ENCODE measurements at regions not wholly inside any gene's neighbourhood (a gene's known extent, or its start where the extent isn't known, plus 50 kb on each side); places are given as distances from the start of the nearest gene placed in this dataset.
"Not testable (repeated sequence)": the region's sequence is repeated elsewhere in the genome, so short reads cannot be mapped to it uniquely, and the experiment has no call there.

- H3K4me3 Mint-ChIP-seq: no peak overlapping the region
- peaks cover 30 to 54% of the 10 kb centered on the region in 2 donors for H3K27me3 Mint-ChIP-seq (ENCODE audit: low read depth in 2 of 2)
- H3K36me3 Mint-ChIP-seq: no peaks in the 10 kb centered on the region
- no peak overlapping the region for H3K4me3 ChIP-seq (ENCODE audit: low read length)
- peaks cover 11 to 17% of the 10 kb centered on the region in 2 donors for H3K4me1 Mint-ChIP-seq
- no peak for TF ChIP-seq CTCF (IDR thresholded peaks at IDR 0.05)
- H3K9me3 ChIP-seq (ENCODE audit: control insufficient read depth, insufficient read depth, low read length): no peaks in the 10 kb centered on the region
- intact Hi-C loops (cut with micrococcal nuclease): no loop called here
- no peaks in the 10 kb centered on the region for H3K36me3 ChIP-seq (ENCODE audit: control insufficient read depth, insufficient read depth, low read length)
- WGBS (ENCODE audit: insufficient coverage): 42% methylated on average over 2 of the region's 2 CpGs
- ATAC-seq (no peak), DNase-seq (no peak)
- no peak overlapping the region for H3K27ac ChIP-seq (ENCODE audit: low read length)
- no peak overlapping the region for H3K27ac Mint-ChIP-seq
- peaks cover 19% of the 10 kb centered on the region for H3K27me3 ChIP-seq (ENCODE audit: control insufficient read depth, insufficient read depth, low read length)
- H3K9me3 Mint-ChIP-seq: no peaks in the 10 kb centered on the region
- H3K4me1 ChIP-seq (ENCODE audit: control insufficient read depth, insufficient read depth, low read length): peaks cover 16% of the 10 kb centered on the region
Measured at GRCh38 chr17:21508211-21508610, 132.1 kb downstream of the KCNJ12 start.

- H3K36me3 Mint-ChIP-seq; DNase-seq; H3K27ac Mint-ChIP-seq; intact Hi-C loops (cut with micrococcal nuclease); ATAC-seq; H3K9me3 Mint-ChIP-seq; H3K4me3 ChIP-seq (ENCODE audit: low read length); H3K9me3 ChIP-seq (ENCODE audit: control insufficient read depth, insufficient read depth, low read length); H3K36me3 ChIP-seq (ENCODE audit: control insufficient read depth, insufficient read depth, low read length); H3K27ac ChIP-seq (ENCODE audit: low read length); H3K4me3 Mint-ChIP-seq: not testable (repeated sequence)
- peaks cover 11 to 17% of the 10 kb centered on the region in 2 donors for H3K4me1 Mint-ChIP-seq
- peaks cover 16% of the 10 kb centered on the region for H3K4me1 ChIP-seq (ENCODE audit: control insufficient read depth, insufficient read depth, low read length)
- WGBS (ENCODE audit: insufficient coverage): 92% methylated on average over 1 of the region's 1 CpG
- peaks cover 23% of the 10 kb centered on the region for H3K27me3 ChIP-seq (ENCODE audit: control insufficient read depth, insufficient read depth, low read length)
- peaks cover 33 to 57% of the 10 kb centered on the region in 2 donors for H3K27me3 Mint-ChIP-seq (ENCODE audit: low read depth in 2 of 2)
Measured at GRCh38 chr17:21509356-21509755, 133.2 kb downstream of the KCNJ12 start.

GRCh38 chr17:21510686-21511362, 134.7 kb downstream of the KCNJ12 start:
- Mint-ChIP-seq H3K9me3 (no peaks in the 10 kb centered on the region), H3K36me3 (no peaks in the 10 kb centered on the region), H3K27me3 (ENCODE audit: low read depth in 2 of 2) (peaks cover 31 to 52% of the 10 kb centered on the region in 2 donors), H3K4me3 (peak overlapping the region; percentile 82), H3K4me1 (peaks cover 11 to 17% of the 10 kb centered on the region in 2 donors), H3K27ac (peak overlapping the region in 1 of 2 donors; percentile 44)
- peak overlapping the region; percentile 42 for H3K4me3 ChIP-seq (ENCODE audit: low read length)
- peaks cover 16% of the 10 kb centered on the region for H3K4me1 ChIP-seq (ENCODE audit: control insufficient read depth, insufficient read depth, low read length)
- 41% methylated on average over 13 of the region's 14 CpGs for WGBS (ENCODE audit: insufficient coverage)
- no peaks in the 10 kb centered on the region for H3K9me3 ChIP-seq (ENCODE audit: control insufficient read depth, insufficient read depth, low read length)
- no peak overlapping the region for H3K27ac ChIP-seq (ENCODE audit: low read length)
- intact Hi-C loops (cut with micrococcal nuclease): loop anchor here (1.0 to 10.0 kb wide), 5 partner anchors 54 to 392 kb away; partner anchors contain the start of gene TMEM11
- H3K36me3 ChIP-seq (ENCODE audit: control insufficient read depth, insufficient read depth, low read length): no peaks in the 10 kb centered on the region
- no peak for TF ChIP-seq CTCF (IDR thresholded peaks at IDR 0.05)
- peak in 1 of 2 donors; percentile 24 for DNase-seq
- H3K27me3 ChIP-seq (ENCODE audit: control insufficient read depth, insufficient read depth, low read length): peaks cover 23% of the 10 kb centered on the region
- no peak for ATAC-seq

GRCh38 chr17:21511363-21512195, 135.4 kb downstream of the KCNJ12 start:
- WGBS (ENCODE audit: insufficient coverage): 10% methylated on average over 78 of the region's 78 CpGs
- H3K27ac Mint-ChIP-seq: peak overlapping the region in 1 of 2 donors; percentile 44
- peaks cover 16% of the 10 kb centered on the region for H3K4me1 ChIP-seq (ENCODE audit: control insufficient read depth, insufficient read depth, low read length)
- H3K4me3 ChIP-seq (ENCODE audit: low read length): peak overlapping the region; percentile 42
- peak; percentile 80 for TF ChIP-seq CTCF (IDR thresholded peaks at IDR 0.05)
- H3K36me3 ChIP-seq (ENCODE audit: control insufficient read depth, insufficient read depth, low read length): no peaks in the 10 kb centered on the region
- peaks cover 23% of the 10 kb centered on the region for H3K27me3 ChIP-seq (ENCODE audit: control insufficient read depth, insufficient read depth, low read length)
- peaks cover 31 to 52% of the 10 kb centered on the region in 2 donors for H3K27me3 Mint-ChIP-seq (ENCODE audit: low read depth in 2 of 2)
- peaks cover 11 to 17% of the 10 kb centered on the region in 2 donors for H3K4me1 Mint-ChIP-seq
- peak; percentile 79 to 81 (median 80) for ATAC-seq
- H3K9me3 Mint-ChIP-seq: no peaks in the 10 kb centered on the region
- H3K27ac ChIP-seq (ENCODE audit: low read length): no peak overlapping the region
- peak; percentile 60 to 81 for DNase-seq
- no peaks in the 10 kb centered on the region for H3K36me3 Mint-ChIP-seq
- peak overlapping the region; percentile 82 for H3K4me3 Mint-ChIP-seq
- intact Hi-C loops (cut with micrococcal nuclease): loop anchor here (1.0 to 10.0 kb wide), 6 partner anchors 54 to 392 kb away; partner anchors contain the start of gene TMEM11
- H3K9me3 ChIP-seq (ENCODE audit: control insufficient read depth, insufficient read depth, low read length): no peaks in the 10 kb centered on the region

Measured in natural killer cell (primary cell).